IPS-20b (cell line): ENCODE measurements at regions not wholly inside any gene's neighbourhood (a gene's known extent, or its start where the extent isn't known, plus 50 kb on each side); places are given as distances from the start of the nearest gene placed in this dataset.

ENCODE experiments used
- H3K27ac ChIP-seq: one replicate; pipeline ENCODE4 v1.5.1; 2013; ENCODE audit warnings: low read length
- H3K27me3 ChIP-seq: 2 replicates; pipeline ENCODE4 v1.6.1; 2013; ENCODE audit warnings: mild to moderate bottlenecking, low read length, inconsistent platforms; ENCODE audit not compliant: insufficient read depth
- H3K36me3 ChIP-seq: 2 replicates; pipeline ENCODE4 v1.6.1; 2013; ENCODE audit warnings: low read depth, mild to moderate bottlenecking, inconsistent platforms, low read length, moderate library complexity; ENCODE audit not compliant: insufficient read depth
- H3K4me1 ChIP-seq: 2 replicates; pipeline ENCODE4 v1.6.1; 2013; ENCODE audit warnings: mild to moderate bottlenecking, control low read depth, inconsistent platforms, low read length, moderate library complexity; ENCODE audit not compliant: insufficient read depth
- H3K4me3 ChIP-seq: 2 replicates; pipeline ENCODE4 v1.5.1; 2013; ENCODE audit warnings: mild to moderate bottlenecking, low read length, inconsistent platforms
- H3K9ac ChIP-seq: 2 replicates; pipeline ENCODE4 v1.6.1; 2013; ENCODE audit warnings: low read depth, mild to moderate bottlenecking, inconsistent platforms, low read length, moderate library complexity
- H3K9me3 ChIP-seq: 2 replicates; pipeline ENCODE4 v1.6.1; 2013; ENCODE audit warnings: mild to moderate bottlenecking, low read depth, low read length, inconsistent platforms; ENCODE audit not compliant: insufficient read depth

DNA sequence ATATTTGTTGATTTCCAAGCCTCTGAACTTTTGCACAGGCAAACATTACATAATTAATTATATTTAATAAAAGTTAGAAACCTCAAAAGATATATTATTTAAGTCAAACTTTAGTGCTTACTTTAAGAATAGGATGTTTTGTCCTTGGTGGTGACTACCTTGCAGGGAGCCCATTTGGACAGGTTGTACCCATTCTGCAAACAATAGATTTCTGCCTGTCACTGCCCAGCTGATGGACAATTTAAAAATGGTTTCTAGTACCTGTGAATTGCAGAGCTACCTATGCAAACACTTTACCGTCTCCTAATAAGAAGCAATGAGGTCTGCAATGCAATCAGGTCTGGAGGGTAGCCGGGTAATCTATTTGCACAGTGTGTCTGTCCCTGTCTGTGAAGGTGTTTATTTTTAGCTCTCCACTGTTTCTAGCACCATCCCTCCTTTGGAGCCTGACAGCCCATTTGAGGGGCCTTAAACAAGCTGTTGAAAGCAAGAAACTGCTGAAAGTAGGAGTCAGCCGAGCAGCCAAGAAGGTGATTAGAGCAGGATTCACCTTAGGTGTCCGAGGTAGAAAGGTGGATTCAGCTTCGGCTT lies 556.2 kb upstream of the CFAP20DC start:
- Histone ChIP-seq H3K4me3 (no peak overlapping the region), H3K27me3 (no peaks in the 10 kb centered on the region), H3K27ac (no peak overlapping the region), H3K36me3 (no peaks in the 10 kb centered on the region), H3K9ac (no peak overlapping the region), H3K9me3 (no peaks in the 10 kb centered on the region), H3K4me1 (no peaks in the 10 kb centered on the region)

DNA sequence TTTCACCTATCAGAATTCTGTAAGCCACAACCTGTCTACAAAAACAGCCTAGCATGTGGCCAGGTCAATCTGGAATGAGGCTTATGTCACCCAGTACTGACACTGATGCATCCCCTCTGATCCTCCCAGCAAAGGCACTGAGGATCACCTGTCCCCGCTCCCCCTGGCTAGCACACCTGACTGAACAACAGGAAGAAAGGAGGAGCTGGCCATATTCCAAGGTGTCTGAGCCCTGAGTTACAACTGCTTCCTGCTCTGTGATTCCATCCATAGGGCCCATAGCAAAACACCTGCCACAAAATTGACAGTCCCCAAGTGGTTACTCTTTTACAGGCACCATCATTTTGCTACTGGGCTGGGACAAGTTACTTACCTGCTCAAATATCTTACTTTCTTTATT lies 555.5 kb upstream of the CFAP20DC start:
- H3K4me1 ChIP-seq: no peaks in the 10 kb centered on the region
- H3K27ac ChIP-seq: no peak overlapping the region
- no peaks in the 10 kb centered on the region for H3K9me3 ChIP-seq
- no peak overlapping the region for H3K9ac ChIP-seq
- H3K4me3 ChIP-seq: no peak overlapping the region
- H3K36me3 ChIP-seq: no peaks in the 10 kb centered on the region
- H3K27me3 ChIP-seq: no peaks in the 10 kb centered on the region

DNA sequence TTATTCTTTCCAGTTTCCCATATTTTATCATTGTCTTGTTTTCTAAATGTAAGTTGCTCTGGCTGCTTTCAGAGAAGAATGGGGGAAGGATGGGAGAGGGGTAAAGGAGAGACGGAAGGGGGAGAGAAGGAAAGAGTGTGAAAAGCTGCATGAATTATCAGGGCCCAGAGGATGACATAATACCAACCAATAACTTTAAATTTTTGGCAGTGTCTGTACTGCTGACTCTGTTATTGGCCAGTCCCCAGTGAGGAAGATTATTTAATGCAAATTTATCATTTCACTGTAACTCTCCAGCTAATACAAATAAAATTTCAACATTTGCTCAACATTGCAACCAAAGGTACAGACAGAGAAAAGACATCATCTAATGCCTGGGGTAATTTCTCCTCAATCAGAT lies 551.7 kb upstream of the CFAP20DC start:
- Histone ChIP-seq H3K4me1 (no peaks in the 10 kb centered on the region), H3K9ac (no peak overlapping the region), H3K36me3 (no peaks in the 10 kb centered on the region), H3K27ac (no peak overlapping the region), H3K27me3 (no peaks in the 10 kb centered on the region), H3K9me3 (no peaks in the 10 kb centered on the region), H3K4me3 (no peak overlapping the region)

DNA sequence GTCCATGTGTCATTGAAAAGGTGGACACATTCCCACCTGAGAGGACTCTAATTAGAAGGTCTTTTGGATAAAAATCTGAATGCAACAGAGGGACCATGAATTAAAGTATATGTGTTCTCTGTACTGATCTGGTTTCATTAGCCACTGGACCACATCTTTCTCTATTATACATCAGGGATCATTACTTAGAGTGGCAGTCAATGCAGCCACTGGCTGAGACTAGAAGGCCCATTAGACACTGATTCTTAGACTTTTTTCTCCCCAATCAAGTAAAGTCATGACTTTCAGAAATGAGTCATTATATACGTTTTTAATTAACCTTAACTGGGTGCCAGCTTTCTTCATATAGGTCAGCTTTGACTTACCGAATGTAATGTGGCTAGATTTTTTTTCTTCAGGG lies 550.8 kb upstream of the CFAP20DC start:
- Histone ChIP-seq H3K9ac (no peak overlapping the region), H3K36me3 (no peaks in the 10 kb centered on the region), H3K4me1 (no peaks in the 10 kb centered on the region)

DNA sequence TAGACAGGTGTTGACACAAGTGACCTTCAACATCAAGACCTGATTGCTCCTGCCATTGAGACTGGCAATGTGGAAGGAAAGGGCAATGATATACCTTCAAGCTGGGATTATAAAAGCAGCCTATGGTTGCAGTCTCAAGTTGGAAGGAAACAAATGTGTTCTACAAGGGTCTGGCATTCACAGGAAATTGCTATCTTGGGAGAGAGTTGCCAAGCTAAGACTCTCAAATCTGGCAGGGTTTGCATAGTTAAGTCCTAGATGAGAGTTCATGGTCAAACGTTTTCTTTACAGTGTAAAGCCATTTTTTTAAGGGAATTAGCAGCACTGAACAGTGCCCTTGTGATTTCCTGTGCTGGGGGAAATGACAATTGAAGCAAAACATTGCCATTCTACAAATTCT lies 546.9 kb upstream of the CFAP20DC start:
- H3K9me3 ChIP-seq: peaks cover 9% of the 10 kb centered on the region
- no peaks in the 10 kb centered on the region for H3K27me3 ChIP-seq
- no peaks in the 10 kb centered on the region for H3K36me3 ChIP-seq
- H3K27ac ChIP-seq: no peak overlapping the region
- H3K9ac ChIP-seq: no peak overlapping the region
- H3K4me1 ChIP-seq: no peaks in the 10 kb centered on the region
- no peak overlapping the region for H3K4me3 ChIP-seq

More for the DNA sequence above, 550.8 kb upstream of the CFAP20DC start:
- Histone ChIP-seq H3K4me3 (no peak overlapping the region), H3K27ac (no peak overlapping the region), H3K27me3 (no peaks in the 10 kb centered on the region), H3K9me3 (peaks cover 2% of the 10 kb centered on the region)

DNA sequence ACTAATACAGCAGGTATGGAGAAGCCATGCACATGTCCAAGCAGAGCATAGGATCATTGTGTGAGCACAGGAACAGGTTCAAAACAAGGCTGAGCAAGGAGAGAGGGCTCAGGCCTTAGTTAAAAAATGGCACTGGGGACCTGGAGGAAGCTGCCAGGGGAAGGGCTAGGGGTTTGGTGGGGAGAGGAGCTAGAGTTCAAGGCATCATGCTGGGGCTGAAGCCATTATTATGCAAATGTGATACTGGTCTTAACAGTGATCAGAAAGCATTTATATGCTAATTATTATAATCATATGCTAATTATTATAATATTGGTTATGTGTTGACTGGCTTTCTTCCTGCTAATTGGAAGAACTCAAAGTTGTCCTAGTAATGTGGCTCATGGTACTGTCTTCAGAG lies 546.0 kb upstream of the CFAP20DC start:
- Histone ChIP-seq H3K36me3 (no peaks in the 10 kb centered on the region), H3K27me3 (no peaks in the 10 kb centered on the region), H3K9me3 (peaks cover 9% of the 10 kb centered on the region), H3K9ac (no peak overlapping the region), H3K27ac (no peak overlapping the region), H3K4me1 (no peaks in the 10 kb centered on the region), H3K4me3 (no peak overlapping the region)

DNA sequence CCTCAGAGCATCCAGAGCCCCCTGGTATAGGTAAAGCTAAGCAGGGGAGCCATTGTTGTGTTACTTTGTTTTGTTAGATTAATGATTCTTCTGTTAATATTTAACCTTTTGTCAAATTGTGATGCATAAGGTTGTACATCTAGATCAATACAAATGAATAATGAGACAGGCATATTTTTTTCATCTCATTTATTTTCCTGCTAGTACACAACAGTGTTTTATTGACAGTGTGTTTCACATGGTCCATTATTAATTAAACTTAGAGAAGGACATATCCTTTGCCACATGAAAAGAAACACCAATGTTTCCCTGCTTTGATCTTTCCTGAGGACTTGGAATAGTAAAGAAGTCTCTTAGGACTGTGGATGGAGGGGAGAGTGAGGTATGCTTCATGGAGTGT lies 543.6 kb upstream of the CFAP20DC start:
- Histone ChIP-seq H3K9ac (no peak overlapping the region), H3K4me1 (no peaks in the 10 kb centered on the region), H3K36me3 (no peaks in the 10 kb centered on the region), H3K27ac (no peak overlapping the region), H3K27me3 (no peaks in the 10 kb centered on the region), H3K9me3 (peaks cover 9% of the 10 kb centered on the region), H3K4me3 (no peak overlapping the region)

DNA sequence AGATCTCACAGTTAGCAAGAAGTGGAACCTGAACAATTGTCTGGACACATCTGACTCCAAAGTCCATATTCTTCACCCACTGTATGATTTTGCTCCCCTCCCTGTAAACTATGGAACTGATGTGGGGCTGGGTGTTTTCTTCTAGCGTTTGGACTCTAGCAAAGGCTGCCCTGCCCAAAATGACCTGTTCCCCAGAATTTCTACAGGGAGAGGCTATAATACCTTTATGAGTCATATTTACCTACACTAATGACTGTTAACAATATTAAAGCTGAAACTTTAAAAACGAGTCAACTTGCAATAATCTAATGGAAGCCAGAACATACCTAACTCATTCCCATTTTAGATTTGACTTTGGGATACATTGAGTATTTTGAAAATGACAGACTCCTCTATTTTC lies 531.2 kb upstream of the CFAP20DC start:
- H3K9me3 ChIP-seq: no peaks in the 10 kb centered on the region
- no peaks in the 10 kb centered on the region for H3K36me3 ChIP-seq
- no peak overlapping the region for H3K9ac ChIP-seq
- no peaks in the 10 kb centered on the region for H3K27me3 ChIP-seq
- no peak overlapping the region for H3K4me3 ChIP-seq
- H3K27ac ChIP-seq: no peak overlapping the region
- no peaks in the 10 kb centered on the region for H3K4me1 ChIP-seq

DNA sequence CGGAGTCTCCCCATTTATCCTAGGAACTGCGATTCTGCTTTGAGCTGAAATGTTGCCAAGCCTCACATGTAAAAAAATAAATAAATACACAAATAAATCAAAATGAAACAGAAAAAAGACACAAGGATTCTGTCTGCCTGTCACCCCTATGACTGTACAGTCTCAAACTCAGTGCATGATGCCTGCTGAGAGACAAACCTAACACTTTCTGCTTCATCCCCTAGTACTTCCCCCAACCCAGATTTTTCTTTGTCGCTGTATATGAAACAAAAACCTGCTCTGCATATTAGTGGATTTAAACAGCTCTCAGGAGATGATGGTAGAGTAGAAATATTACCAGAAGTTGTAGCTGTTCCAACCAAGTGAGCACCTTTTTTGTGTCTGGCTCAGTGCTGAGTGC lies 530.7 kb upstream of the CFAP20DC start:
- Histone ChIP-seq H3K27me3 (no peaks in the 10 kb centered on the region), H3K27ac (no peak overlapping the region), H3K4me3 (no peak overlapping the region), H3K9me3 (no peaks in the 10 kb centered on the region), H3K9ac (no peak overlapping the region), H3K36me3 (no peaks in the 10 kb centered on the region), H3K4me1 (no peaks in the 10 kb centered on the region; the same call in 1 of the 2 replicates)

DNA sequence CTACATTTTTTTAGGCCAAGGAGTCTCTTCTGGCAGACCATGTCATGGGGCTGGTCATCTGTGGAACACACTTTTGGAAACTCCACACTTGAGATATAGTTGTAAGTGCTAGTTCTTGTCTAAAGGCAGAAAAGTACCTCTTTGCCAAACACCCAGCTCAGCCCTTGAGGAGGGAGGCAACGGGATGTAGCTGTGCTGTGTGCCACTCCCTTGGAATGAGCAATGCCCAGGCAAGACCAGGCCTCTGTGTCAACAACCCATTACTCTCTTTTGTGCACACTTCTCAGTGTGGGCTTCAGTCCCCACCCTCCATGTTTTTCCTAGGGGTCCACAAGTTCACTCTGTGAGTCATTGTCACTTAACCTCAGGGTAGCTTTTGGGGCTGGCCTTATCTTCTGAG lies 528.3 kb upstream of the CFAP20DC start:
- Histone ChIP-seq H3K27ac (no peak overlapping the region), H3K27me3 (no peaks in the 10 kb centered on the region), H3K9me3 (no peaks in the 10 kb centered on the region), H3K36me3 (no peaks in the 10 kb centered on the region), H3K4me3 (no peak overlapping the region), H3K9ac (no peak overlapping the region), H3K4me1 (no peaks in the 10 kb centered on the region; the same call in 1 of the 2 replicates)

DNA sequence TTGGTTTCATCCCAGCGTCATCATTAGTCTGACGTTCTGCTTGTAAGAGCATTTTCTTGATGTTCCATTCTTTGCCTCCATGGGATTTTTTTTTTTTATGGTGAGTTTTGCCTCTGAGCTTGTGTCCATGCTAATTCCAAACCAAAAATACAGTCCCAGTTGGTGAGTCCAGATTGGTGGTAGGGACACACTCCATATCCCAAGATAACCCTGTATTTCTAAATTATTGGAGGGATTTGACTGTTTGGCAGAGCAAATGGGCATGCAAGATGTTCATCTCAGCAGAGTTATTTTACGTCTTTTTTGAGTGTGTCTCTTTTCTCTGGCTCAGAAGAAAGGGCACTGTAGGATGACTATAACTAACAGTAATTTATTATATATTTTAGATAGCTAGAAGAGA lies 526.8 kb upstream of the CFAP20DC start:
- Histone ChIP-seq H3K27me3 (no peaks in the 10 kb centered on the region), H3K4me3 (no peak overlapping the region), H3K4me1 (no peaks in the 10 kb centered on the region; the same call in 1 of the 2 replicates), H3K9ac (no peak overlapping the region), H3K9me3 (no peaks in the 10 kb centered on the region), H3K27ac (no peak overlapping the region), H3K36me3 (no peaks in the 10 kb centered on the region)

DNA sequence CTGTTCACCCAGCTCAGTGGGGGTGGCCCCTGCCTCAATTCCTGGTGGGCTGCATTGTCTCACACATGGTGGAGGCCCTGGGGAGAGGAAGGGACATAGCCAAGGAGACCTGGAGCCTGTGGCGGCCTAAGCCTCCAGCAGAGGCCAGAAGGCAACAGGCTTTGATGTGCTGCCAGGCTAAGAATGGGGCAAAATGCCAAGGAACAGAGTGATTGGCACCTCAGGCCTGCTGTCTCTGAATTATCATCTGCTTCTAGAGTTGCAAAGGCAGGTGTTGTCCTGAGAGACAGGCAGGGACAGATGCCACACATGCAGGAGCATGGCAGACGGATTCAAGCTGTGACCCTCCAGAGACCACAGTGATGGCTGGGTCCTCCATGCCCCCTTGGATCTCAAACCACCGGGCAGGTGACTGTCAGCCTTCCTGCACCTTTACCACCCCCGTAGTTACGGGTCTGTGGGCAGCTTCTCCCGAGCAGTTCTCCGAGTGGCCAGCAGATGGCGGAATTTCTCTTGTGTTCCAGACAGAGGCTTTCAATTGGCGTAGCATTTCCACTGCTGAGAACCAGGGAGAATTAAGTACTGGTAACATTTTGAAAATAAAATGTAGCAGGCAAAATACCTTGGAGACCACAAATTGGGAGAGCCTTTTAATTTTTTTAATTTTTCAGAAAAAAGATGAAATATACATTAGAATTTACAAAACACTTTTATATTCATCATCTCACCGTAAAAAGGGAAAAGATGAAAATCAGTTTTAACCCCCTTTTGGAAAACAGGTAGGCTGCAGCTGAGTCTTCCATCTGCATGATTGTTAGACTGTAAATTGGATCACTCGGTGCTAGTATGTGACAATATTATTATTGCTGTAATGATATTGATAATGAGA lies 525.5 kb upstream of the CFAP20DC start:
- Histone ChIP-seq H3K4me3 (no peak overlapping the region), H3K9me3 (no peaks in the 10 kb centered on the region), H3K27ac (no peak overlapping the region), H3K27me3 (no peaks in the 10 kb centered on the region), H3K36me3 (no peaks in the 10 kb centered on the region), H3K9ac (no peak overlapping the region), H3K4me1 (no peaks in the 10 kb centered on the region; the same call in 1 of the 2 replicates)
